Stomach (tissue), 4 donors: ENCODE measurements at regions not wholly inside any gene's neighbourhood (a gene's known extent, or its start where the extent isn't known, plus 50 kb on each side); places are given as distances from the start of the nearest gene placed in this dataset.

ENCODE experiments used
- POLR2A ChIP-seq, 4 donors: fragments of 450-650 bp; IDR thresholded peaks; one replicate each; pipeline ENCODE4 v1.6.1; 2016; ENCODE audit warnings: antibody characterized with exemption in 4 of 4, control low read depth in 2 of 4, mild to moderate bottlenecking in 1 of 4, moderate library complexity in 1 of 4
- POLR2AphosphoS5 ChIP-seq, 3 donors: sonication (generic); formaldehyde crosslinking; IDR thresholded peaks; one replicate each; pipeline ENCODE4 v1.6.1; 2016; ENCODE audit warnings: antibody characterized with exemption in 3 of 3

DNA sequence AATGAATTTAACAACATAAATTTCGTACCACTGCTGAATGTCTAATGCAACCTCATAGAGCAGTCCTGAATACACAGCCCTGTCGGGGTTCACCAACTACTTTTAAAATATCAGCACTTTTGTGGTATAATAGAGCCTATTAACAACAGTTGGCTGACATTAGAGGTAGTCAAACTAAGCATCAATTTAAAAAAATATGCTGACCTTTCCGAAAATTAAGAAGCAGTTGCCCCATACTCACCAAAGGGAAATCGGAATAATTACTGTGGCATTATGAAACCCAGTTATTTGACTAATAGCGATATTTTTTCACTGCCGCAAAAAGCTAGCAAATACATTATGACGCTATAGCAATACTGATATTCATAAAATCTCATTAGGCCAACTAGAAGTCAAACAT lies 273.5 kb upstream of the PPARGC1A start:
- no peak for TF ChIP-seq POLR2A (IDR thresholded peaks at IDR 0.05)
- TF ChIP-seq POLR2AphosphoS5 (IDR thresholded peaks at IDR 0.05) = no peak
